Activated CD4-positive, CD25-positive, alpha-beta regulatory T cell treated with anti-CD3 and anti-CD28 coated beads, Interleukin-2, amount 50 U/mL, for 72 hours (primary cell): ENCODE measurements at regions not wholly inside any gene's neighbourhood (a gene's known extent, or its start where the extent isn't known, plus 50 kb on each side); places are given as distances from the start of the nearest gene placed in this dataset.
"Not testable (repeated sequence)": the region's sequence is repeated elsewhere in the genome, so short reads cannot be mapped to it uniquely, and the experiment has no call there.

ENCODE experiments used
- DNase-seq: peaks from one replicate; pipeline ENCODE4 v3.0.0; 2021

- DNase-seq: no peak
Measured at GRCh38 chr6:19337101-19337500, 500.1 kb upstream of the ID4 start.

- no peak for DNase-seq
Measured at GRCh38 chr6:19342616-19343015, 494.6 kb upstream of the ID4 start.

GRCh38 chr6:19349429-19349828 lies 487.7 kb upstream of the ID4 start:
- no peak for DNase-seq

- no peak for DNase-seq
Measured at GRCh38 chr6:19354181-19354580, 483.0 kb upstream of the ID4 start.

GRCh38 chr6:19356692-19357091 lies 480.5 kb upstream of the ID4 start:
- no peak for DNase-seq

- no peak for DNase-seq
Measured at GRCh38 chr6:19362396-19362795, 474.8 kb upstream of the ID4 start.

- no peak for DNase-seq
Measured at GRCh38 chr6:19368511-19368910, 468.7 kb upstream of the ID4 start.

- no peak for DNase-seq
Measured at GRCh38 chr6:19369785-19370184, 467.4 kb upstream of the ID4 start.

GRCh38 chr6:19370831-19371230 lies 466.3 kb upstream of the ID4 start:
- no peak for DNase-seq

- DNase-seq: no peak
Measured at GRCh38 chr6:19375613-19376012, 461.6 kb upstream of the ID4 start.

GRCh38 chr6:19377722-19378121 lies 459.4 kb upstream of the ID4 start:
- DNase-seq: no peak

GRCh38 chr6:19380293-19380692 lies 456.9 kb upstream of the ID4 start:
- DNase-seq: no peak

- no peak for DNase-seq
Measured at GRCh38 chr6:19382676-19383075, 454.5 kb upstream of the ID4 start.

- DNase-seq: no peak
Measured at GRCh38 chr6:19391926-19392325, 445.2 kb upstream of the ID4 start.

GRCh38 chr6:19394051-19394450 lies 443.1 kb upstream of the ID4 start:
- DNase-seq: no peak

GRCh38 chr6:19394687-19395086 lies 442.5 kb upstream of the ID4 start:
- no peak for DNase-seq

- DNase-seq: no peak
Measured at GRCh38 chr6:19395316-19395715, 441.9 kb upstream of the ID4 start.

GRCh38 chr6:19399406-19399805 lies 437.8 kb upstream of the ID4 start:
- DNase-seq: no peak

GRCh38 chr6:19404884-19405283 lies 432.3 kb upstream of the ID4 start:
- DNase-seq: not testable (repeated sequence)

GRCh38 chr6:19408331-19408730 lies 428.8 kb upstream of the ID4 start:
- no peak for DNase-seq

- no peak for DNase-seq
Measured at GRCh38 chr6:19410481-19410880, 426.7 kb upstream of the ID4 start.

- no peak for DNase-seq
Measured at GRCh38 chr6:19413323-19413722, 423.8 kb upstream of the ID4 start.

GRCh38 chr6:19415605-19416326 lies 421.4 kb upstream of the ID4 start:
- no peak for DNase-seq

- DNase-seq: no peak
Measured at GRCh38 chr6:19416811-19417210, 420.4 kb upstream of the ID4 start.

- DNase-seq: no peak
Measured at GRCh38 chr6:19417713-19418112, 419.5 kb upstream of the ID4 start.
